Fibroblast of the conjunctiva (primary cell): ENCODE measurements at regions not wholly inside any gene's neighbourhood (a gene's known extent, or its start where the extent isn't known, plus 50 kb on each side); places are given as distances from the start of the nearest gene placed in this dataset.
"Not testable (repeated sequence)": the region's sequence is repeated elsewhere in the genome, so short reads cannot be mapped to it uniquely, and the experiment has no call there.

ENCODE experiments used
- DNase-seq: peaks from one replicate; pipeline ENCODE4 v3.0.0-alpha.2; 2010; ENCODE audit warnings: low read depth

DNA sequence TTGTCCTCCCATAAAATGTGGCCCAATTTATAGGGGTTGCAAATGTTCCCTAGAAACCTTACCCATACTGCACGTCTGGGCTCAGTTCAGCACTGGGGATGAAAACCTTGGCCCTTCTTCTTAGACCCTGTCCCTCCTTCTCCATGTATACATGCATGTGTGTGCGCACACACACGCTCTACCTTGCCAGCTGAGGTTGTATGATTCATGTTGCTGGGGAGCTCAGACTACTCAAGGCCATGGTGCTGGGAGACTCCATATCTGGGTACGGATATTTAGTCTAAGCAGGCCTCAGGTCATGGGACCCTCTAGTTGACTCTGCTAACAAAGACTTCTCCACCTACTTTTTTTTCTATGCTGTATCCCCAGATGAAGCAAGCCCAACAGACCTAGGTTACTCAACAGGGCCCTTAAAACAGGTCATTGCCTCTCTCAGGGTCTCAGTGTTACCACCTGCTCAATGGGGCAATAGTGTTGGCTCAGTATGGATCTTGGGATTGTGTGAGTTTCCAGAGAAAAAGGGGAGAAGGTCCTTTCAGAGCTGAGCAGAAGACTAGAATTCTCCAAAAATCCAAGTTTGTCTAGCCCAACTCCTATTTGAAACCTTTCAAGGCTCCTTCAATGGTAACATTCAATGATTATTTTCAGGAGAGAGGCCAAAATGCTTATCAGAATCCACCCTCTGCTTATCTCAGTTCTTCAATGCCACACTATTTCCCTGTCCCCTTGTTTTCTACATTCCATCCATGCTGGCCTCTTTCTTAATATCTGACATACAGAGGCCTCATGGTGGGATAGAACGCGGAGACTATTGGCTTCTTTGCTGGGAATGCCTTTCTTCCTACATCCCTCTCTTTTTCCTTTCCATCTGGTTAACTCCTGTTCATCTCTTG lies 123.6 kb upstream of the PITX1 start:
- no peak for DNase-seq

- no peak for DNase-seq
Observed at GRCh38 chr5:135156715-135157404, 122.8 kb upstream of the PITX1 start.

DNA sequence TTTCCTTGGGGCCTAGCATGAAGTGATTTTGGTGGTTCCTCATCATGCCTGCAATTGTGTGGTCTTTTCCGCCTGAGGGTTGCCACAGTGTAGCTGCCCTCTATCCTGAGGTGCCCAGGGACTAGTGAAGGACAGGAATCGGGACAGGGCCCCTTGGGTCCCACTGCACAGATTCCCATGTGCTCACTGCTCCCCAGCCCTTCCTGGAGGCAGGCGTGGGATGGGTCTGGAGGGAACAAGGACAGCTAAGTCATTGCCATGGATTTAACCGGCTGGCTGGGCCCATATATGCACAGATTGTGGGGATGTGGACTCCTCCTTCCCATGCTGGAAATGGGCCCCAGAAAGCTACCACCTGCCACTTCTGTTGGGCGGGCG lies 122.3 kb upstream of the PITX1 start:
- no peak for DNase-seq

GRCh38 chr5:135155616-135156214 lies 121.7 kb upstream of the PITX1 start:
- DNase-seq, result no peak

DNA sequence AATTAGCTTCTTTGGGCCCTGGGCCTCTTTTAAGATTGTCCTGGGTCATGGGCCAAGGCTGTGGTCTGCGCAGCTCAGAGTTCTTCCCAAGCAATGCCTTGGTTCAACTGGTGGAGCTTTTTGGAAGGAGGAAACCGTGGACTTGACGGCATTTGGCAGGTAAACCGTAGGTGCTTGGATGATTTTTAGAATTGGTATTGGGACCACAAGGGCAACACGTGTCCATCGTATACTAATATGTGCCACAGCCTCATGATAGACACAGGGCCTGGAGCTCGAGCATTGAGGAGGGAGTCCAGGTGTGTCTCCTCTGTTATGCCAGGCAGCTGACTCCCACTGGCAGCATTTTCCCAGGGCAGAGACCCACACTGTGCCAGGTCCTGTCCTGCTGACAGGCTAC lies 120.9 kb upstream of the PITX1 start:
- DNase-seq, result no peak

DNA sequence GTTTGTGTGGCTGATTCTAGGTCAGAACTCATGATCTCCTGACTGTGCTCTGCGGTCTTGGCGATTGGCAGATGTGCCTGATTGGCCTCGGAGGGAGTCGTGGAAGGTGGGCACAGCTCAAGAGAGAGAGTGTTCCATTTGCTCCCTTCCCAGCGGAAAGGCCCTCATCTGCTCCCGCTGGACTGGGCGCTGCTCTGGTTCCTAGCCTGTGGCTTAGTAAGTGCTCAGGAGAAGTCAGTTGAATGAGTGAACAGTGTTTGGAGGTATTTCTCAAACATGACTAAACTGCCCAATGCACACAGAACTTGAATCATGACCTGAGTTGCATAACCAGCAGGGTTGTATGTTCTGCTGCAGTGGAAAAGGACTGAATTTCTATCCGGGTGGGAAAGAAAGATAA lies 120.2 kb upstream of the PITX1 start:
- no peak for DNase-seq

- DNase-seq, result no peak
Observed at GRCh38 chr5:135153661-135154060, 119.6 kb upstream of the PITX1 start.

- no peak for DNase-seq
Observed at GRCh38 chr5:135153259-135153658, 119.2 kb upstream of the PITX1 start.

- DNase-seq, result not testable (repeated sequence)
Observed at GRCh38 chr5:135151660-135152059, 117.6 kb upstream of the PITX1 start.

DNA sequence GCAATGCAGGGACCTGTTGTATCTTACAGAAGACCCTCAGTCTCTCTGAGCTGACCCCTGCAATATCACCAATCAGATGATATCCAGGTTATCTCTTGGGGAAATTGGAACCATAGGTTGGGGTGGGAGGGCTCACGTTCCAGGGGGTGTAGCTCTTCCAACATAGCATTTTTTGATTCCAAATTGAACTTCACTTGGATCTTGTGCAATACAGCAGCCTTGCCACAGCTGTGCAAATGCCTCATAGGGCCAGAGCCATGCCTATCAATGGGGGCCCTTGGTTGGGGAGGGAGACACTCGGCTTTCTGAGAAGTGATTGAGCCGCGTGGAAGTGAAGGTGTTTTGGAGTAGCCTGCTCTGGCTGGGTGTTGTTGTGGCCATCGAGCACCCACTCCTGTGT lies 117.2 kb upstream of the PITX1 start:
- DNase-seq, result no peak

DNA sequence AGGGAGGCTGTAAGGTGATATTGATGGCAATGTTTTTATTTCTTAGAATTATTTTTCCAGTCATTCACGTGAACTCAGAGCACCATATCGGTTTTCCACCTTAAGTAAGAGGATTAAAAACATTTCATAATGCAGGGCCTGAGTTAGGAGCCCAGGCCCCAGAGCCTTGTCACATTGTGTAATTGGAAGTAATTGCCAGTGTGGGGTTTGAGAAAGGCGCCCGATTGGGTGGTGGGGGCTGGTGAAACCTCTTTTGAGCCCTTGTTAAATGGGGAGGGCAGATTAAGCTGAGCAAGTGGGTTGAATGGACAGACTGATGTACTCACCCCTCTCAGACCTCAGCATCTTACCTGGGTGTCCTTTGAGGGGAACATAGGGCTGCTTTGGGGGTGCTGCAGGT lies 116.7 kb upstream of the PITX1 start:
- no peak for DNase-seq

- DNase-seq, result no peak
Observed at GRCh38 chr5:135149956-135150723, 116.1 kb upstream of the PITX1 start.

GRCh38 chr5:135149229-135149955 lies 115.4 kb upstream of the PITX1 start:
- no peak for DNase-seq

- DNase-seq, result no peak
Observed at GRCh38 chr5:135147294-135148090, 113.5 kb upstream of the PITX1 start.

- DNase-seq, result no peak
Observed at GRCh38 chr5:135145985-135146384, 112.0 kb upstream of the PITX1 start.

- not testable (repeated sequence) for DNase-seq
Observed at GRCh38 chr5:135143682-135144081, 109.7 kb upstream of the PITX1 start.

DNA sequence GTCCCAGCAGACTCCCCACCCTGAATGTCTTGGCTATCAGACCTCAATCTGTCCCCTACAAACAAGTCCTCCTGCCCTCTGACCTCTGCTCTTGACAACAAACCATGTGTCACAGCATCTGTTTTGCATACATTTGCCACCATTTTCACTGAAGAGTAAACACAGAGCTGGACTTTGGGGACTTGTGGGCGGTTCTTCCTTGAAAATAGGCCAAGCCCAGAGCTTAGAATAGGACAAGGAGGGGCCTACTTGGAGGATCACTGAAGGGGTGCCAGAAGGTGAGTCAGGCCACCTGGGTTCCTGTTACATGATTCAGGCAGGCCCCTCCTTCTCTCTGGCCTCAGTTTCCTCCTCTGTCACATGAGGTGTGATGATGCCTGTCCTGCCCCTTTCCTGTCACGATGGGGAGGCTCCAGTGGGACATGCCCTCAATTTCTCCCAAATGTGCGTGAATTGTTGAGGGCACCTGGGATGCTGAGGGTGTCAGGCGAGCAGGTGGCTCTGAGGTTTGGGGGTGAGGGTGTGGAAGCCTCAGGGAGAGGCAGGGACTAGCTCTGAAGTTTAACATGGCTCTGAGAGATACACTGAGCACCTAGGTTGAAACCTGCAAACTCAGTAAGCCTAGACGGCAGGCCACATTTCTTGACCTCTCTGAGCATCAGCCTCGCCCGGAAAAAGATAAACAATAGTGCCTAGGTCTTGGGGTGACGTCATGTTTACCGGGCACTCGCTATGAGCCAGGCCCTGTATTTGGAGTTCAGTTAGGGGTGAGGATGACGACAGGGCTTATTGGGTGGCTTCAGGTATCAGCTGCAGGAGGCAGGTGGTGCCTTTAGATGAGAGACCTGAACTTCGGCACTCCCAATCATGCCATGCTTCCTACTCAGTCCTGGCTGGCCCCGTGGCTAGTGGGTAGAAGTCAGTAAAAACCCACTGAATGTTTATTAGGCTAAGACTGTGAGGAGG lies 107.6 kb upstream of the PITX1 start:
- no peak for DNase-seq

GRCh38 chr5:135140446-135141204 lies 106.6 kb upstream of the PITX1 start:
- DNase-seq, result no peak
